ENCODE measurements at regions not wholly inside any gene's neighbourhood (a gene's known extent, or its start where the extent isn't known, plus 50 kb on each side); places are given as distances from the start of the nearest gene placed in this dataset.
"Not testable (repeated sequence)": the region's sequence is repeated elsewhere in the genome, so short reads cannot be mapped to it uniquely, and the experiment has no call there.

GRCh38 chr9:78409928-78410510 lies 113.1 kb downstream of the PSAT1 start:
- not testable (repeated sequence) for H3K4me3 Mint-ChIP-seq; H3K27ac Mint-ChIP-seq; H3K9me3 Mint-ChIP-seq; DNase-seq; H3K4me1 Mint-ChIP-seq (ENCODE audit: low read depth); H3K27me3 Mint-ChIP-seq; H3K36me3 Mint-ChIP-seq (ENCODE audit: low read depth)

- no peaks in the 10 kb centered on the region for H3K27me3 Mint-ChIP-seq
- no peaks in the 10 kb centered on the region for H3K9me3 Mint-ChIP-seq
- H3K27ac Mint-ChIP-seq: no peak overlapping the region
- H3K4me1 Mint-ChIP-seq (ENCODE audit: low read depth): no peaks in the 10 kb centered on the region
- no peak for DNase-seq
- no peaks in the 10 kb centered on the region for H3K36me3 Mint-ChIP-seq (ENCODE audit: low read depth)
- no peak overlapping the region for H3K4me3 Mint-ChIP-seq
Measured at GRCh38 chr9:78422309-78422708, 125.4 kb downstream of the PSAT1 start.

- Mint-ChIP-seq H3K27ac (no peak overlapping the region), H3K27me3 (no peaks in the 10 kb centered on the region), H3K4me3 (no peak overlapping the region), H3K36me3 (ENCODE audit: low read depth) (no peaks in the 10 kb centered on the region), H3K9me3 (peaks cover 4% of the 10 kb centered on the region), H3K4me1 (ENCODE audit: low read depth) (no peaks in the 10 kb centered on the region)
- no peak for DNase-seq
Measured at GRCh38 chr9:78424299-78424698, 127.4 kb downstream of the PSAT1 start.

GRCh38 chr9:78428640-78429039 lies 131.7 kb downstream of the PSAT1 start:
- no peak for DNase-seq
- Mint-ChIP-seq H3K27me3 (peaks cover 7% of the 10 kb centered on the region), H3K9me3 (peaks cover 14% of the 10 kb centered on the region), H3K36me3 (ENCODE audit: low read depth) (no peaks in the 10 kb centered on the region), H3K4me1 (ENCODE audit: low read depth) (no peaks in the 10 kb centered on the region), H3K27ac (no peak overlapping the region), H3K4me3 (no peak overlapping the region)

- Mint-ChIP-seq H3K4me3 (no peak overlapping the region), H3K4me1 (ENCODE audit: low read depth) (no peaks in the 10 kb centered on the region), H3K27me3 (peaks cover 17% of the 10 kb centered on the region), H3K27ac (no peak overlapping the region), H3K36me3 (ENCODE audit: low read depth) (no peaks in the 10 kb centered on the region), H3K9me3 (peaks cover 14% of the 10 kb centered on the region)
- no peak for DNase-seq
Measured at GRCh38 chr9:78430387-78430786, 133.5 kb downstream of the PSAT1 start.

- H3K4me1 Mint-ChIP-seq (ENCODE audit: low read depth); H3K36me3 Mint-ChIP-seq (ENCODE audit: low read depth); H3K27ac Mint-ChIP-seq; H3K4me3 Mint-ChIP-seq; DNase-seq: not testable (repeated sequence)
- peaks cover 19% of the 10 kb centered on the region for H3K27me3 Mint-ChIP-seq
- H3K9me3 Mint-ChIP-seq: peaks cover 14% of the 10 kb centered on the region
Measured at GRCh38 chr9:78431039-78431438, 134.1 kb downstream of the PSAT1 start.

GRCh38 chr9:78436873-78437272 lies 139.9 kb downstream of the PSAT1 start:
- peaks cover 4% of the 10 kb centered on the region for H3K4me1 Mint-ChIP-seq (ENCODE audit: low read depth)
- H3K9me3 Mint-ChIP-seq: no peaks in the 10 kb centered on the region
- no peak overlapping the region for H3K4me3 Mint-ChIP-seq
- DNase-seq: no peak
- H3K27me3 Mint-ChIP-seq: peaks cover 46% of the 10 kb centered on the region
- H3K36me3 Mint-ChIP-seq (ENCODE audit: low read depth): no peaks in the 10 kb centered on the region
- no peak overlapping the region for H3K27ac Mint-ChIP-seq

GRCh38 chr9:78437296-78437695 lies 140.4 kb downstream of the PSAT1 start:
- no peak for DNase-seq
- H3K36me3 Mint-ChIP-seq (ENCODE audit: low read depth): no peaks in the 10 kb centered on the region
- H3K4me3 Mint-ChIP-seq: no peak overlapping the region
- H3K27ac Mint-ChIP-seq: no peak overlapping the region
- no peaks in the 10 kb centered on the region for H3K9me3 Mint-ChIP-seq
- H3K27me3 Mint-ChIP-seq: peaks cover 45% of the 10 kb centered on the region
- peaks cover 4% of the 10 kb centered on the region for H3K4me1 Mint-ChIP-seq (ENCODE audit: low read depth)

GRCh38 chr9:78437806-78438205 lies 140.9 kb downstream of the PSAT1 start:
- no peak for DNase-seq
- Mint-ChIP-seq H3K4me3 (no peak overlapping the region), H3K4me1 (ENCODE audit: low read depth) (peaks cover 4% of the 10 kb centered on the region), H3K36me3 (ENCODE audit: low read depth) (no peaks in the 10 kb centered on the region), H3K27me3 (peaks cover 45% of the 10 kb centered on the region), H3K9me3 (no peaks in the 10 kb centered on the region), H3K27ac (no peak overlapping the region)

GRCh38 chr9:78438211-78438610 lies 141.3 kb downstream of the PSAT1 start:
- Mint-ChIP-seq H3K27me3 (peaks cover 45% of the 10 kb centered on the region), H3K4me1 (ENCODE audit: low read depth) (peaks cover 4% of the 10 kb centered on the region)

GRCh38 chr9:78438780-78439179 lies 141.9 kb downstream of the PSAT1 start:
- Mint-ChIP-seq H3K4me3 (no peak overlapping the region), H3K27ac (no peak overlapping the region), H3K4me1 (ENCODE audit: low read depth) (peaks cover 4% of the 10 kb centered on the region), H3K9me3 (no peaks in the 10 kb centered on the region), H3K36me3 (ENCODE audit: low read depth) (no peaks in the 10 kb centered on the region), H3K27me3 (peaks cover 45% of the 10 kb centered on the region)
- no peak for DNase-seq

More at GRCh38 chr9:78438211-78438610, 141.3 kb downstream of the PSAT1 start:
- Mint-ChIP-seq H3K36me3 (ENCODE audit: low read depth) (no peaks in the 10 kb centered on the region), H3K27ac (no peak overlapping the region), H3K9me3 (no peaks in the 10 kb centered on the region), H3K4me3 (no peak overlapping the region)
- DNase-seq: no peak

- Mint-ChIP-seq H3K36me3 (ENCODE audit: low read depth) (no peaks in the 10 kb centered on the region), H3K9me3 (no peaks in the 10 kb centered on the region), H3K4me1 (ENCODE audit: low read depth) (peaks cover 4% of the 10 kb centered on the region), H3K27ac (no peak overlapping the region), H3K4me3 (no peak overlapping the region), H3K27me3 (peaks cover 45% of the 10 kb centered on the region)
- DNase-seq: peak; percentile 71
Measured at GRCh38 chr9:78439190-78439865, 142.4 kb downstream of the PSAT1 start.

GRCh38 chr9:78439866-78440830 lies 143.2 kb downstream of the PSAT1 start:
- DNase-seq: no peak
- H3K4me3 Mint-ChIP-seq: no peak overlapping the region
- no peaks in the 10 kb centered on the region for H3K9me3 Mint-ChIP-seq
- H3K27me3 Mint-ChIP-seq: peaks cover 37% of the 10 kb centered on the region
- no peak overlapping the region for H3K27ac Mint-ChIP-seq
- H3K4me1 Mint-ChIP-seq (ENCODE audit: low read depth): peaks cover 4% of the 10 kb centered on the region
- H3K36me3 Mint-ChIP-seq (ENCODE audit: low read depth): no peaks in the 10 kb centered on the region

GRCh38 chr9:78441396-78441795 lies 144.5 kb downstream of the PSAT1 start:
- no peak overlapping the region for H3K27ac Mint-ChIP-seq
- H3K27me3 Mint-ChIP-seq: peaks cover 29% of the 10 kb centered on the region
- no peaks in the 10 kb centered on the region for H3K9me3 Mint-ChIP-seq
- peaks cover 4% of the 10 kb centered on the region for H3K4me1 Mint-ChIP-seq (ENCODE audit: low read depth)
- no peak for DNase-seq
- H3K4me3 Mint-ChIP-seq: no peak overlapping the region
- H3K36me3 Mint-ChIP-seq (ENCODE audit: low read depth): no peaks in the 10 kb centered on the region
